ENCODE measurements at regions not wholly inside any gene's neighbourhood (a gene's known extent, or its start where the extent isn't known, plus 50 kb on each side); places are given as distances from the start of the nearest gene placed in this dataset.
"Not testable (repeated sequence)": the region's sequence is repeated elsewhere in the genome, so short reads cannot be mapped to it uniquely, and the experiment has no call there.

DNA sequence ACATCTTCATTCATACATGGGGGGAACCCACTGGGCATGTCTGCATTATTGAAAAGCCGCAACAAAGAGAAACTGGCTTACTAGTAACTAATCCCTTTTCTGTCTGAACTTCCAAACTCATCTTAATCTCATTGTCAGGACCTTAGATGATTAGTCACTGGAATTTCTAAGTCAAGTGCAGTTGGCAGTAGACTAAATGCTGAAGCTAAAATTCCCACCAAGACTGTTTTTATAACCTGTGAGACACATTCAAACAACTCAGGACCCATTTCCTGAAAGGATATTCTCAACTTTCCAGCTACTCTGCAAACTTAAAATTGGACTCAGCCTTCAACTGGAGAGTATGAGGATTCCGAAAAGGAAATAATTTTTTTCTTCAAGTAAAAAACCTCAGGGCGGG is 94.8 kb upstream of the SCAF8 start:
- TF ChIP-seq, protein P1, sequence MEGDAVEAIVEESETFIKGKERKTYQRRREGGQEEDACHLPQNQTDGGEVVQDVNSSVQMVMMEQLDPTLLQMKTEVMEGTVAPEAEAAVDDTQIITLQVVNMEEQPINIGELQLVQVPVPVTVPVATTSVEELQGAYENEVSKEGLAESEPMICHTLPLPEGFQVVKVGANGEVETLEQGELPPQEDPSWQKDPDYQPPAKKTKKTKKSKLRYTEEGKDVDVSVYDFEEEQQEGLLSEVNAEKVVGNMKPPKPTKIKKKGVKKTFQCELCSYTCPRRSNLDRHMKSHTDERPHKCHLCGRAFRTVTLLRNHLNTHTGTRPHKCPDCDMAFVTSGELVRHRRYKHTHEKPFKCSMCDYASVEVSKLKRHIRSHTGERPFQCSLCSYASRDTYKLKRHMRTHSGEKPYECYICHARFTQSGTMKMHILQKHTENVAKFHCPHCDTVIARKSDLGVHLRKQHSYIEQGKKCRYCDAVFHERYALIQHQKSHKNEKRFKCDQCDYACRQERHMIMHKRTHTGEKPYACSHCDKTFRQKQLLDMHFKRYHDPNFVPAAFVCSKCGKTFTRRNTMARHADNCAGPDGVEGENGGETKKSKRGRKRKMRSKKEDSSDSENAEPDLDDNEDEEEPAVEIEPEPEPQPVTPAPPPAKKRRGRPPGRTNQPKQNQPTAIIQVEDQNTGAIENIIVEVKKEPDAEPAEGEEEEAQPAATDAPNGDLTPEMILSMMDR (IDR thresholded peaks at IDR 0.05; ENCODE audit: borderline replicate concordance) = no peak
- Histone ChIP-seq H3K4me1 (no peaks in the 10 kb centered on the region), H3K36me3 (no peaks in the 10 kb centered on the region), H3K9me3 (replicated peaks) (peaks cover 4% of the 10 kb centered on the region), H3K4me3 (no peak overlapping the region), H3K27ac (replicated peaks) (peak overlapping the region; percentile 19), H3K27me3 (ENCODE audit: low read depth) (no peaks in the 10 kb centered on the region)
- DNase-seq = no peak
- intact Hi-C loops (cut with micrococcal nuclease) = no loop called here

DNA sequence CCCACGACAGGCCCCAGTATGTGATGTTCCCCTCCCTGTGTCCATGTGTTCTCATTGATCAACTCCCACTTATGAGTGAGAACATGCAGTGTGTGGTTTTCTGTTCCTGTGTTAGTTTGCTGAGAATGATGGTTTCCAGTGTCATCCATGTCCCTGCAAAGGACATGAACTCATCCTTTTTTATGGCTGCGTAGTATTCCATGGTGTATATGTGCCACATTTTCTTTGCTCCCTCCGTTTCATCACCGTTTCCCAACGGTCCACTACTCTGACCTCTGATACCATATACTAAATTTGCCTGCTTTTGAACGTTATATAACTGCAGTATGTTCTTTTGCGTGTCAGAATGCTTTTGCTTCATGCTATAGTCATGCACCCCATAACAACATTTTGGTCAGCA is 94.0 kb upstream of the SCAF8 start:
- H3K27me3 ChIP-seq (ENCODE audit: low read depth); DNase-seq; H3K4me3 ChIP-seq; H3K36me3 ChIP-seq; H3K27ac ChIP-seq (replicated peaks); intact Hi-C loops (cut with micrococcal nuclease); H3K4me1 ChIP-seq; H3K9me3 ChIP-seq (replicated peaks): not testable (repeated sequence)

DNA sequence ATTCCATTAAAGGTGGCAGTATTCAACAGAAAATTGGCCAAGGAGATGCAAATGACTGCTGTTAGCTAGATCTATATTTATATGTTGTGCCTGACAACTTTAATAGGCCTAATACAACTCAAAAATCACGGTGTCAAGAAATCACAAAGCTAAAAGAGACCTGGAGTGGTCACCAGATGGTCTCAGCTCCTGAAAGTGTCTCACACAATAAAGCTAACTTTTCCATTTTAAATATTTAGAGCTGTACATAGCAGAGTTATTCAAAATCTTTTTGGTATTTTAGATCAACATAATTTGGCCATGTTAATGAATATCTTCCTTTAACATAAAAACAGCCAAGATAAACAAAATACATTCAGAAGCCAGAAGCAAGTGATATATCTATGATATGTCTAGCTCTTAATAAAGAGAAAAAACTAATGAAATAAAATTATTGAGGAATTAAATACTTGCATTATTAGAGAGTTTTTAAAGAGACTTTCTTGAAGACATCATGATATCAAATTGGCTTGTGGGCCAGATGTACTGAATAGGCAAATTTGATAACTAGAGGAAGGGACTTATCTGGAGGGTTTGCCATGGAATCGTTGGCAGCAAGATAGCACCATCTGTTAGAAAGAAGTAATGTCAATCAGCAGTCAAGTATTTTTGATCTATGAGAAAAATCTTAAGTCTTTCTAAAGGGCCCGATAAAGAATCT is 84.9 kb upstream of the SCAF8 start:
- Histone ChIP-seq H3K9me3 (replicated peaks) (no peaks in the 10 kb centered on the region), H3K4me3 (no peak overlapping the region), H3K27me3 (ENCODE audit: low read depth) (no peaks in the 10 kb centered on the region), H3K4me1 (peaks cover 11% of the 10 kb centered on the region), H3K27ac (replicated peaks) (no peak overlapping the region), H3K36me3 (no peaks in the 10 kb centered on the region)
- DNase-seq = no peak
- intact Hi-C loops (cut with micrococcal nuclease) = no loop called here
- TF ChIP-seq, protein P1 (IDR thresholded peaks at IDR 0.05; ENCODE audit: borderline replicate concordance) = no peak

DNA sequence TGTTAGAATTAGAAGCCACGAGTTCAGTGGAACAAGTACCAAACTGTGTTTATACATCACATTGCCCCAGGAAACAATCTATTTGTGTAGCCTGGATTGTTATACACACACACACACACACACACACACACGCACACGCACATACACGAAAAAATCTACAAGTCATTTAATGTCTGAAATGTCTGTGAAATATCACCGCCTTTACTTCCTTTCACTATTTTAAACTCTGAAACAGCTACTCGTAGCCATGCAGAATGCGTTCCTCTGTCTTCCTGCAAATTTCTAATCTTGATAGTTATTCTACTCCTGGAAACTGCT is 84.4 kb upstream of the SCAF8 start:
- TF ChIP-seq, protein P1 (IDR thresholded peaks at IDR 0.05; ENCODE audit: borderline replicate concordance) = no peak
- H3K4me3 ChIP-seq = no peak overlapping the region
- no peak overlapping the region for H3K27ac ChIP-seq (replicated peaks)
- intact Hi-C loops (cut with micrococcal nuclease) = no loop called here
- no peaks in the 10 kb centered on the region for H3K27me3 ChIP-seq (ENCODE audit: low read depth)
- DNase-seq = no peak
- no peaks in the 10 kb centered on the region for H3K9me3 ChIP-seq (replicated peaks)
- peaks cover 15% of the 10 kb centered on the region for H3K4me1 ChIP-seq
- no peaks in the 10 kb centered on the region for H3K36me3 ChIP-seq

DNA sequence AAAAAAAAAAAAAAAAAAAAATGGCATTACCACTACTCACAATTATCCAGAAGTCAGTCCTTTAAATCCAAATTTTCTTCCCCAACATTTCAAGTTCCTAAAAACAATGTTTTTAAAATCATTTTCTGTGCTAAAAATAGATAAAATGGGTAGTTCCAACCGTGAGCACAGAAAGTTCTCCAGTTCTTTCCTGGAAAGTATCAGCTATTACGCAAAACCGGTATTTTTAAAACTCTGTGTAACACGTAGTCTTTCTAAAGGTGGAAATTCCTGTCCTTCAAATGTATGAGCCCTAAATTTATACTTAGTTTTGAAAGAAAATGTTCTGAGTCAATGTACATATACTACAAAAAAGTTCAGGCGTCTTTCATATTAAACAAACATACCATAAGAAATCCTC is 83.5 kb upstream of the SCAF8 start:
- no peaks in the 10 kb centered on the region for H3K36me3 ChIP-seq
- TF ChIP-seq, protein P1 (IDR thresholded peaks at IDR 0.05; ENCODE audit: borderline replicate concordance) = no peak
- peaks cover 21% of the 10 kb centered on the region for H3K4me1 ChIP-seq
- H3K27ac ChIP-seq (replicated peaks) = peak overlapping the region; percentile 17
- intact Hi-C loops (cut with micrococcal nuclease) = no loop called here
- H3K4me3 ChIP-seq = no peak overlapping the region
- no peak for DNase-seq
- H3K27me3 ChIP-seq (ENCODE audit: low read depth) = no peaks in the 10 kb centered on the region
- no peaks in the 10 kb centered on the region for H3K9me3 ChIP-seq (replicated peaks)

DNA sequence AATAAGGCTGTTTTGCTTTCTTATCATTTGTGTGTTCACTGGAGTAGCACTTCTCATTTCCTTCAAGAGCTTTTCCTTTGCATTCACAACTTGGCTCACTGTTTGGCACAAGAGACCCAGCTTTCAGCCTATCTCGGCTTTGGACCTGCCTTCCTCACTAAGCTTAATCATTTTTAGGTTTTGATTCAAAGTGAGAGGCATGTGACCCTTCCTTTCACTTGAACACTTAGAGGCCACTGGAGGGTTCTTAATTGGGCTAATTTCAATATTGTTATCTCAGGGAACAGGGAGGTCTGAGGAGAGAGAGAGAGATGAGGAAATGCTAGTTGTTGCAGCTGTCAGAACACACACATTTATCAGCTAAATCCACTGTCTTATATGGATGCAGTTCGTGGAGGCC is 82.9 kb upstream of the SCAF8 start:
- intact Hi-C loops (cut with micrococcal nuclease) = no loop called here
- no peak for DNase-seq
- H3K9me3 ChIP-seq (replicated peaks) = no peaks in the 10 kb centered on the region
- peaks cover 21% of the 10 kb centered on the region for H3K4me1 ChIP-seq
- no peaks in the 10 kb centered on the region for H3K36me3 ChIP-seq
- H3K27ac ChIP-seq (replicated peaks) = peak overlapping the region; percentile 17
- H3K4me3 ChIP-seq = no peak overlapping the region
- TF ChIP-seq, protein P1 (IDR thresholded peaks at IDR 0.05; ENCODE audit: borderline replicate concordance) = no peak
- no peaks in the 10 kb centered on the region for H3K27me3 ChIP-seq (ENCODE audit: low read depth)

All from left ventricle myocardium inferior (tissue), 1 donor.